ENCODE measurements at regions not wholly inside any gene's neighbourhood (a gene's known extent, or its start where the extent isn't known, plus 50 kb on each side); places are given as distances from the start of the nearest gene placed in this dataset.

DNA sequence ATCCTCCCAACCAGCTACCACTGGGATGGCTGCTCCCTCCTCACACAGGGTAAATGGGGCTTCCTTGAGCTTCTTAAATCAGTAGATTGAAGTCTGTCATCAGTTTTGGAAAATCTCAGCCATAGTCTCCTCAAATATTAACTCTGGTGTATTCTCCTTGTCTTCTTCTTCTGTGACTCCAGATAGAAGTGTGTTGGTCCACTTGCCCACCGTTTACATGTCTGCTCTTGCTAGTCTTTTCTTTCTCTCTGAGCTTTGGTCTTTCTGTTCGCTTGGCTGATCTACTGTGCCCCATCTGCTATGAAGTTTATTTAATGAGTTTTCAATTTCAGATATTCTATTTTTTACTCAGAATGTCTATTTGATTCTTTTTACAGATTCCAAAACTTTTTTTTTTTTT lies 281.7 kb upstream of the HDAC4 start:
- DNase-seq, result no peak

DNA sequence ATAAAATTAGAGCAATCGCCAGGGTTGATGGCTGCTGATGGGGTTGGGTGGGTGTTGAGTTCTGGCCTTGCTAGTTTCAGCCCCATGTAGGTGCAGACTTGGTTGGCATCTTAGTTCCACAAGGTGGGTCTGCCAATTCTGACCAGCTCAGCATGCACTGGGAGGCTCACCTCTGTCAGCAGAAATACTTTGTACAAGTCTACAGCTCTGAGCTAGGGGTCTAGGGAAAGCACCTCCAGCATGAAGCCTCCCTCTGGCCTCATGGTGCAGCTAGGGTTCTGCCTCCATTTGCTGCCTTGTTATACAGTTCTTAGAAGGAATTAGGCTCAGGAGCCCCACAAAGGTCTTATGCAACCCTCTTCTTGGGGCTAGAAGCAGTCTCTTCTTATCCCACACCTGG lies 278.9 kb upstream of the HDAC4 start:
- no peak for DNase-seq

DNA sequence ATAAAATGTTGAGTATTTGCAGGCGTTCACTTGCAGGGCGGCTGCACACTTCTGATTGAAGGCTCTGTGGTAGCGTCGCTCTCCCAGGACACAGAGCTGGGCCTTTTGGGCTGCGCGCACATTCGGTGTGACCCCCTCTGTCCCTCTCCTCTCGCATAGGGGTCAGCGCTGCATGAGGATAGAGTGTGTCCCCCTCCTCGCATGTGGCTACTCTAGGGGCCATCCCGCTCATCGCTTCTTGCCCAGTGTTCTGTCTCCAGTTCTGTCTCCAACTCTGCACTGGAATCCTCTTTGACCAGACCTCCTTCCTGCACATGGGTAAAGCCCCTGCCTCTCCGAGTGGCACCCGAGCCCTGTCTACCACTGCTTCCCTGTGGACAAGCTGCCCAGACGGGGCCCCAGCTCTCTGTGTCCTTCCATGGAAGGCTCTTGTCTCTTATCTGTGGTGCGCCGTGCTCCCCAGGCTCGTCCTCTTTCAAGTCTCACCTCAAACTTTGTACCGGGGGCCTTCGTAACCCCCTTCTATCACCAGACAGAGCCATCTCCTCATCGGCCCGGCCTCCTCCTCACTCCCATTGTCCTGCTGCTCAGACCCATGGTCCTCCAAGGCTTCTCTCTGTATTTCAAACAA lies 278.0 kb upstream of the HDAC4 start:
- no peak for DNase-seq

DNA sequence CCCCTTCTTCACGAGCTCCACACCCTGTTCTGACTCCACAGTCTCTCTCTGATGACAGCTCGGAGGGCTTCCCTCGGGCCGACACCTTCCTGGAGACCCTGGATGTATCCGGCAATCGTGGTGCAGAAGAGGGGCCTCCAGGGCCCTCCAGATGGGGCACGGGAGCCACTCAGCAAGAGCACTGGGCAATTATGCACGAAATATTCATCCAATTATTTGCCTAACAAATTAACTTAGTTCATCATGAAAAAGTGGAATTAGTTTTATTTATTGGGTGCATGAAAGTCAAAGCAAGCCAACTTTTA lies 277.3 kb upstream of the HDAC4 start:
- no peak for DNase-seq

DNA sequence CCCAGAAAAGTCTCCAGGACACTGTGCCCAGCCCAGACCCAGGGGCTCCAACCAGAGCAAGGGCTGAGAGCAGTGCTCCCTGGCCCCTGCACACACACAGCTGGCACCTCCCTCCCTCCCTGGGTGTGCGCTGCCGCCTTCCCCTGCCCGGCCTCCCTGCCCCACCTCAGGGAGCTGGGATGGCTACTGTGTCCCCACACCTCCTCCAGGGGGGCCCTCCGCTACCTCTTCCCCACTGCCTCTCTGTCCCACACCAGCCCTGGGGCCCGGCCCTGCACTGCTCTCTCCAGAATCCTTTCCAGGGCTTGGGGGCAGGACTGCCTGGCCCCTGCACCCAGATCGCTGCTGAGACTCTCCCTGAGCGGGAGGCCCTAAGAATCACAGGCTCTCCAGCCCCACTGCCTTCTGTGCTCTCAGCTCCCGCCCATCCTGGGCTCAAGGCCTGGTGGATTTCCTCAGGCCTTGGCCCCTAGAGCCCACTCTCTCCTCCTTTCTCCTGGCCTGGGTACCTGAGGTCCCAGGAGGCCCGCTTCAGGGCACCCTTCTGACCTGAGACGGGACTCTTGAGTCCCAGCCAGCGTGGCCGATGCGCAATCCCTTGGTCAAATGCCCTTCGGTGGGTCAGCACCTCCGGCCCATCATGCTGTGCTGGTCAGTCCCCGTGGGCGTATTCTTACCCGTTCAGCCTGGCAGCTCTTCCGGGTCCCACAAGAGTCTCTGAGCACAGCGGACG lies 276.8 kb upstream of the HDAC4 start:
- no peak for DNase-seq

DNA sequence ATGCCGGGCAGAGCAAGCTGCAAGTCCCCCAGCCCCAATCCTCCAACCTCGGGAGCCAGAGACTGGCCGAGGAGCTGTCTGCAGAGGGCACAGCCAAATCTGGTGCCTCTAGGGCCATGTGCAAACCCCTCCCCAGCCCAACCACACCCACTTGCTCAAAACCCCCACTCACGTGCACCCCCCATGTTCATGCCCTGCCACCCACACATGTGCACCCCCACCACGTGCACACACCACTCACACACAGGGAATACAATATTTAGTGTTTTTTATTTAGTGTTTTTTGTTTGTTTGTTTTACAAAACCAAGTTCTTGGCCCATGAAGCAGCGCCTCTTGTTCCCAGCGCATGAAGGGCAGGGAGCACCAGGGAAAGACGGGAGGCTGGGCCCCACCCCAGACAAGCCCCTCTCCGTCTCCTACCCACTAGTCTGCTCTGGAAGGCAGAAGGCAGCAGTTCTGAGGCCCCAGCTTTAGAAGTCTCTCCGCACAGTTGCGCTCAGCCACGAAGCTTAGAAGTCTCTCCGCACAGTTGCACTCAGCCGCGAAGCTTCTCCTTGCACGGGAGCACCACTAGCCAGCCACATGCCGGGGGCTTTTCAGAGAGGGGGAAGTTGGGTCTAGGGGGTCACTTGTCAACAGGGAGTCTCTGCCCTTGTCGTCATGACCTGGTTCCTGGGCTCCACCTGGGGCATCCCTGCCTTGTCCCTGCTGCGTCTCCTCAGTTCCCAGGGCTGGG lies 276.1 kb upstream of the HDAC4 start:
- DNase-seq, result no peak

DNA sequence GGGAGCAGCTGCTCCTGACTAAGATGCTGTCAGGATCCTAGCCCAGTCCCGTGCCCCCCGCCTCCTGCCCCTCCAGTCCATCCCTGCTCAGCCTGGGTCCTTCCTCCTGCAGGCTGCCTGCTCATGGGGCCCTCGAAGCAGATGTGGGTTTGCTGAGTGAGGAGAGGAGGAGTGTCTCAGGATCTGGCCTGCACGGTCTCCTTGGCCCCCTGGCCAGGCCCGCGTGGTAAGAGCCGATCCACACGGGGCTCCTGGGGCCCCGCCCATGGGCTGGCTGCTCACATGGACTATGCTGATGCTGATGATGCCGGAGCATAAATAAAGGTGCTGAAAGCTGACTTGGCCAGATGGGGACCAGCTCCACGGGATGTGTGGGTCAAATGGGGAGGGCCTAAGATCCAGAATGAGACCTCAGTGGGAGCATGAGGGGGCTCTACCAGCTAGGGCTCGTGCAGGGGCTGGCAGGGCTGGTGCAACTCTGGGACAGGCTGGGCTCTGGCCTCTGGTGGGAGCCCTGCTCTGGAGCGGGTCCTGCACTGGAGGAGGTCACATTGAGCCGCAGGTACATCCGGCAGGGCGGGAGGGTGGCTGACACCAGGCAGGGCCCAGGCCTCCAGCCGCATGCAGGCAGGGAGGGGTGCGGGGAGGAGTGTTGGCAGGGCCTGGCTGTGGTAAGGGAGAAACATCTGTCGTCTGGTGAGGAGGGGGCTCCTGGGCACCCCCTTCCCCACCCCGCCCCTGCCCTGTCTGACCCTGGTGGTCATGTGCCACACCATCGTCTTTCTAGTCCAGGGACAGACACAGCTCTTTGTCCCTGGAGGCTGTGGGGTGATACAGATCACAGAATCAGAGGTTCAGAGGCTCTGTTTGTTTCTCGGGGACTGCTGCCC lies 275.3 kb upstream of the HDAC4 start:
- no peak for DNase-seq

DNA sequence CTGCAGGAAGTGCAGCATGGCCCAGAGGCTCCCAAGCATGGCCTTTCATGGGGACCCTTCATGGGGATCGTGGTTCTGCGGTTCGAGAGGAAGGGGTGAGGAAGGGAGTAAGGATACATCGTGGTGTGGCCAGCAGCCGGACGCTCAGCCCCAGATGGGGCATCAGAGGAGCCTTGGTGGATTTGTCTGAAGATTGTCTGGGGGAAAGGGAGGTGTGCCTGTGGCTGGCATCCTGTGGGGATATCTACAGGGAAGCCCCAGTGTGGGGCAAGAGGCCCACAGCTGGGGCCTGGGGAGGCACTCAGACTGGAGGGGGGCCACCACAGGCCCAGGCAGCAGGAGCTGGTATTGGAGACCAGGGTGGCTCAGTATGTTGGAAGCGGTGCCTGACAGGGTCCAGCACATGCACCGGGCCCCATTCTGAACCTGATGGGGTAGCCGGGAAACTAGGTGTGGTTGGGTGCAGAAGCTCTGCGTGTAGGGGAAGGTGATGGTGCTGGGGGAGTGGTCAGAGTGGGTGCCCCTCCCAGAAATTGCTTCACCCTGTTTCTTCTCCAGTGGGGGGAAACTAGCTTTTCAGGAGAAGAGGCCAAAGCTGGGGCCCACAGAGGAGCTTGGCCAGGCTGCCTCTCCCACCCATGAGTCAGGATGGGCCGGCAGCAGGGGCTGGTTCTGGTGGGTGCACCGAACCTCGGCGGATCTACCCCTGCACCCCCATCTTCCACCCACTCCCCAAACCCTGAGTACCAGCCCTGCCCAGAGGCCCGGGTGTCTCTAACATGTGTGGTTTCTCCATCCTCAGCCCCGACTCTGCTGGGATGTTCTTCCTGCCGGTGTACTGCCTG lies 274.4 kb upstream of the HDAC4 start:
- no peak for DNase-seq

DNA sequence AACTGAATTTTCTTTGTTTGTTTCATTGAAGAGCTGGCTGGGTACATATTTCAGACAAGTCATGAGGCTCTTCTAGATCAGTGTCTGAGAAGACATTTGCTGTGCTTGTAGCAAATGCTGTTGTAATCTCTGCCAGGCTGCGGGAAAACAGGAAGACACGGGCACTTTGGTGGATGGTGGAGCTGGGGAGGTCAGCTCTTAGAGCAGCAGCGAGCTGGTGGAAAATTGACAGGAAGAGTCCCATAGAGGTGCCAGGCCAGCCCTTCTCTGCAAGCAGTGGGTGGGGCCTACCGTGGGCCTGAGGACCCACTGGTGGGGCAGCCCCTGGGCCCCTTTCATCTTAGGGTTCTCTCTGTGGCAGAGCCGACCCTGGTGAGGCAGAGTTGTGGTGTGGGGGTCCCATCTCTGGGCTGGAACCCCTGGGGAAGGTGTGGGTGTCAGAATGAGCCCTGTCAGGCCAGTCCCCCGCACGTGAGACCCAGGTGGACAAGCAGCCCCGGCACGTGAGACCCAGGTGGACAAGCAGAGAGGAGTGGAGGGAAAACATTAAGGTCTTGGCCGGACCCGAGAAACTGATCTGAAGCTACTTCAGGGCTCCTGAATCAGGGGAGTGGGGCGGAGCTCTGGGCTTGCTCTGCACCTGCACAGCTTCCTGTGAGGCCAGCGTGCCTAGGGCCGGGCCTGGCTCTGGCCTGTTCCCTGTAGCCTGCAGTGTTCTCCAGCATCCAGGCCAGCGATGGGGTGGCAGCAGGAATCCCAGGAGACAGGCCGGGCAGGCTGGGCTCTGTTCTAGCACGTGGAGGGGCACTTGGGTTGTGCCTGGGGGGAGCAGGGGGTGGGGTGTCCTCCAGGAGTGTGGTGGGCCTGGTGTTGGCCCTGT lies 273.5 kb upstream of the HDAC4 start:
- DNase-seq, result no peak

DNA sequence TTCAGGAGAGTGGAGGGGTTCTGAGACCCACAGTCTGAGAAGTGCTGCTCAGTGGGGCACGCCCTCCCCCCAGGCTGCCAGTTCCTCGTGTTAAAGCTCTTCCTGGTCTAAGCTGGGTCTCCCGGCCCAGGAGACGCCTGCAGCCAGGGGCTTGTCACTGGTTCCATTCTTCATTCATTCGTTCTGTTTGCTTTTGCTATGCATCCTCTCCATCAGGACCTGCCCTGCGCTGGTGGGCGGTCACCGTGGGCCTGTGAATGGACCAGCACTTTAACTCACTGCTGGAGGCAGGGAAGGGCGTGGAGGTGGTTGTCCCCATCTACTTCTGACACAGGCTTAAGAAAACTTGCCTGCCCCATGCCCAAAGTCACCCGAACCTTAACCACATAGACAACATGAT lies 272.8 kb upstream of the HDAC4 start:
- DNase-seq, result no peak

DNA sequence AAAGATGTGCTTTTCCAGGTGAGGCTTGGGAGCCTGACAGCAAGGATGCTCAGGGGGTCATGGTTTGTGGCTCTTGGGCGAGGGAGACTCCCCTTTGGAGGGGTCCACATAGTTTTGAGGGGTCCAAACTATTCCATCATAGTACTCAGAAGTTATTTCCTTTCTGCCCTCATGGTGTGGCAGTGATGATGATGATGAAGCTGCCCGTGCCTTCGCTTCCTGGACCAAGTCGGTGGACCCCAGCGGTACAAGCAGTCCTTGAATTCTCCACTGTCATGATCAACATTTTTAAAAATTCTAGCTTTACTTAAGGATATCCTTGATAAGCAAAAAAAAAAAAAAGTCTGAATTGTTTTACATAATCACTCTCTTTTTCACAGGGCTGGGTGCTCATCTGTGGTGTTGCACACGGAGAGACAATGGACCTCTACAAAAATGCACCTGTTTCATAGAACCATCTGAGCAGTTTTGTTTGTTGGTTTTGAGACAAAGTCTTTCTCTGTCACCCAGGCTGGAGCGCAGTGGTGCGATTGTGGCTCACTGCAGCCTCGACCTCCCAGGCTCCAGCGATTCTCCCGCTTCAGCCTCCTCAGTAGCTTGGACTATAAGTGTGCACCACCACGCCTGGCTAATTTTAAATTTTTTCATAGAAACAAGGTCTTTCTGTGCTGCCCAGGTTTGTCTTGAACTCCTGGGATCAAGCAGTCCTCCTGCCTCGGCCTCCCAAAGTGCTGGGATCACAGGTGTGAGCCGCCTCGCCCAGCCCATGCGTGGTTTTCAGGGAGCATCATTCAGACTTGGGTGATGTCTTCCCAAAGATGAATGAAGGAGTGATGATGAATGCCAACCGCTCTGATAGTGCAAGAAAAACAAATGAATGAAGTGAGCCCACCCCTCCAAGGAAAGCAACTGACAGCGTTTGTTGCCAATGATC lies 271.4 kb upstream of the HDAC4 start:
- DNase-seq, result no peak

DNA sequence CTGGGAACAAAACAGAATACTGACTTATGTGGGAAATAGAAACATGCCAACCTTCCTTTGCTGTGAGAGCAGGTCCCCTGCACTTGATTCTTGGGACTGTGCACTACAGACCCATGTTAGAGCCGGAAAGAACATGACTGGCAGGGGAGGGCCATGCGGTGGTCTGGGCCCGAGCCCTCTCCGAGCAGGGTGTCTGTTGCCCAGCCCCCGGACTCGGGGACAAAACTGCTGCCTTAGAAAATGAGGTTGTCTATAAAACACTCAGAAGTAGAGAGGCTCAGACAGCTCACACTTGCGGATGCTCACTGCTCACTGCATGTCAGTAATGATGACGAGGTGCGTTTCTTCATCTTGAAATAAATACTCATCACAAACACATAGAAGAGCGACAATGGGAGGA lies 270.7 kb upstream of the HDAC4 start:
- no peak for DNase-seq

DNA sequence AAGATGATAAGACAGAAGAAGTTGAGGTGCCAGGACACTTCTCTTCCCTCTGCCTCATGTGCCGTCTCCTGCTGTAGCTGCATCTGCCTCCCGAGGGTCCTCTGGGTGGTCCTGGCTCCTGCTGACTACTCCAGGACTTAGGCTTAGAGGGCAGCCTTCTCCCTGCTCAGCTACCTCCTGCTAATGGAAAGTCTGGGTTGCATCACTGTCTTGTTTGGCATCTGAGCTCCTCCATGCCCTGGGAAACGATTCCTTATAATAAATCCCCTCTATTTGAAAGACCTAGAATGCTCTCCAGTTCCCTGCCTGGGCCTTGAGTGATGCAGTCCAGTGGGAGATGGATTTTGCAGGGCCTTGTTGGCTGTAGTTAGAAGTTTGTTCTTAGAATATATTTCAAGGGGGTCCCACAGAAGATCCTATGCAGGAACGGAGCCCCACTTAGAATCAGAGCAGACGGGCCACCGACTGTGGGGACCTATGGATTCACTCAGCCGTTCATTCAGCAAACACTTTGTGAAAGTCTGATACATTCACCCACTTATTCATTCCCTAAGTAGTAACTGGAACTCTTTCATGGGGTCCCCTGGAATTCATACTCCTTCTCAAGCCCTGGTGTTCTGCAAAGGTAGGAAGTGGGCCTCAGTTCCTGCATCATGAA lies 269.8 kb upstream of the HDAC4 start:
- DNase-seq, result no peak

DNA sequence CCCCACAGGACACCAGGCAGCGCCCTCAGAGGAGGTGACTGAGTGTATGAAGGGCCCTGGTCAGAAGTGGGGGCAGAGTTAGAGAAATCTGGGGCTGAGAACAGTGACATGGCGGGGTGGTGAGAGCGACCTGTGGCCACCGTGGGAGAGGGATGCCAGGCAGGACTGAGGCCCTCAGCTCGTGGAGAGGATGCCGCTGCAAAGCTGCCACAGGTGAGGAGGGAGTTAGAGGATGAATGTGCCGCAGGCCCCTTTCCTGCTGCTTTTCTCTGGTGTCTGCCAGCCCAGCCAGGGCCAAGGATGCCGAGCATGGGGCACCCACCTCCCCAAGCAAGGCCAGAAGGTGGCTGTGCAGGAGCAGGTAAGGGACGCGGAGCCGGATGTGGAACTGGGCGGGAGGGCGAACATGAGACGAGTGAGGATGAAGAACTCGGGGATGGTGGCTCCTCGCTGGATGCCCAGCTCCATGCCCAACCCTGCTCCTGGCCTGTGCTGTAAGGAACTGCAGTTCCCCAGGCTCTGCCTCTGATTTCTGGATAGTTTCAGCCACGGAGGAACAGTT lies 269.2 kb upstream of the HDAC4 start:
- no peak for DNase-seq

DNA sequence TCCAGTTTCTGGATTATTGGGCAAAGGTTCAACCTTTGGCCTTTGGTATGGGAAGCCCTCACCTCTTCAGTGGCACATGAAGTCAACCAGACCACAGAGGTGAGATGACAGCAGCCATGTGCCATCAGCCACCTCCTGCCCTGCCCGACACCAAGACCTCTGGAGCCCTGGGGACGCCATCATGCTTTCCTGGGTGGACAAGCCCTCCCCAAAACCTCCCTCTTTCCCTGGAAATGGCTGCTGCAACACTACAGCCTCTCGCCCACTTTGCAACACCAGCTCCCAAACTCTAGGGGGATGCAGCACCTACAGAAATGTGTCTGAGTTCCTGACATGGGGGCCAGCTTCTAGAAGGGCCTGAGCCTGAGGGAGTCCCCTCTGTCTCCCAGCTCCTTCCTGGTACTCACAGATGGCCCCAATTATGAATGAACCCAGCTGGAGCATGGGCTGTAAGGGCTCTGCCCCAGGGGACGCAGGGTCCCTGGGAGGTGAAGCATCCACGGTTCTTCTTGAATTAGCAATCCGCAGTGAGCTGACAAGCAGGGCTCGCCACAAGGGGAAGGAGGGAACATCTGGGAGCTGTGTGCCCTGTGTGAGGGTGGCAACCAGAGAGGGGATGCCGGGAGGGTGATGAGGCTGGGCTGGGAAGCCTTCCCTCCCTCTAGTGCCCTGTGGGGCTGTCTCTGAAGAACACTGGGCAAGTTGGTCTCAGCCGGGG lies 268.5 kb upstream of the HDAC4 start:
- DNase-seq, result no peak

DNA sequence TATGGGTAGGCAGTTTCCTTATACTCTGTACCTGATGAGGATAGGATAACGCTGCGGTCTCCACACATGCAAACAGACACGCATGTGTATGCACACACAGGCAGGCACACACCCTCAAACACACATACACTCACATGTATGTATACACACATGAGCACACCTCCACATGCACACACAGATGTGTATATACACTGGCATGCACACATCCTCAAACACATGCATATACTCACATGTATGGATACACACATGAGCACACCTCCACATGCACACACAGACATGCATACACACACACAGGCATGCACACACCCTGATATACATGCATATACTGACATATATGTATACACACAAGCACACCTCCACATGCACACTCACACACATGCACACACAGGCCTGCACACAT lies 267.8 kb upstream of the HDAC4 start:
- DNase-seq, result no peak

DNA sequence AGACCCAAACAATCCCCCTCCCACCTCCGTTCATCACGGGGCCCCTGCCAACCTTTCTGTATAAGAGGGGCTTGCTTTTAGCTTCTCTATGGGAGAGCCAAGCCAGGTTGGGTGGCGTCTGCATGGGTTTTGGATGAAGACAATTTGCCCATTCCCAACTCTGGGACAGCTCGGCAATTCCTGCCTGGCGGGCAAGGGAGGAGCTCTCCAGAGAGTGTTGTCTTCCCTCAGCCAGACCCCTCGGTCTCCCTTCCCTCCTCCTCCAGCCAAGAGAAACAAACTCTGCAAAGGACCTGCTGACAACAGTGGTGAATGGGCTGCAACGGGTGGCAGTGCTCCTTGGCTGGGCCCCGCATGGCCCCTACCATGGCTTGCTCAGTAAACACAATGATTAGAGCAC lies 267.2 kb upstream of the HDAC4 start:
- no peak for DNase-seq

DNA sequence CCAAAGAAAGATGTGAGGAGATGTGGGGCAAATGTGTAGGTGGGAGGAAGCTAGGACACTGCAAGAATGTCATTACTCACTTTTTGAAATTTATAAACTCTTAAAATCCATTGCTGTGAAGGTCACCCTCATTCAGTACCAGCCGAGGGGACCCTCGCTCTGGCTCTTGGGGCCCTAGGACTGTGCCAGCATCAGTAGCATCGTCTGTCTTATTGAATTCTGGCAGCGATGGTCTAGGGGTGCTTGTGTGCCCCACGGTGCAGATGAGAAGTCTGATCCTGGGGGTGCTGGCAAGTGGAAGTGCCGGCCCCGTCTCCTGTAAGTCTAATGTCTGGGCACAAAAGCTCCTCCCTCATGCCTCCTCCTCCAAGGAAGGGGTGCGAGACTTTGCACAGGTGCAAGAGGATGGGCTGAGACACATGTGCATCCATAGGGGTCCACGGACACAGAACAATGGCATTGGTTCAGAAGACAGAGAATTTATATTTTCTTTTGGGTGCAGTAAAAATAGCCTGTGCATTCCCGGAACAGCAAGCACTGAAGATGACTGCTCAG lies 266.7 kb upstream of the HDAC4 start:
- no peak for DNase-seq
